SK-N-SH (cell line): ENCODE measurements at regions not wholly inside any gene's neighbourhood (a gene's known extent, or its start where the extent isn't known, plus 50 kb on each side); places are given as distances from the start of the nearest gene placed in this dataset.

Source experiments
- CTCF ChIA-PET: fragments of 300-600, 350-600 bp; formaldehyde crosslinking; extraction: SDS; loops from one replicate; lab custom pipeline; 2021; lab: Yijun Ruan, JAX
- POLR2A ChIA-PET: fragments of 350-600 bp; sonication (Branson Sonifier 250); formaldehyde crosslinking; extraction: SDS; loops from one replicate; lab custom pipeline; 2020; ENCODE audit warnings: antibody characterized with exemption, inconsistent platforms; lab: Yijun Ruan, JAX
- DNase-seq: peaks from one replicate; pipeline ENCODE4 v3.0.0; 2012
- H2AFZ ChIP-seq: fragments of 200-600 bp; sonication (generic); 2 replicates; pipeline ENCODE4 v1.8.1; 2016; ENCODE audit warnings: antibody characterized with exemption, mild to moderate bottlenecking, low read depth
- H3F3A ChIP-seq: fragments of 200-600 bp; sonication (generic); replicated peaks from 2 replicates; pipeline ENCODE3; 2016; ENCODE audit warnings: antibody characterized with exemption, mild to moderate bottlenecking; ENCODE audit not compliant: insufficient read depth
- H3K27ac ChIP-seq, 2 experiments: fragments of 200-500 bp in 1 of 2; fragments of 200-600 bp in 1 of 2; sonication (Bioruptor generic) in 1 of 2; sonication (generic), shearing (Covaris generic) in 1 of 2; 2 replicates each; pipeline versions ENCODE4 v1.5.1 to v1.6.1; 2014 to 2016; ENCODE audit warnings: low read depth in 2 of 2, inconsistent platforms in 1 of 2, low read length in 1 of 2, mild to moderate bottlenecking in 1 of 2, mixed read lengths in 1 of 2
- H3K27me3 ChIP-seq: fragments of 200-600 bp; sonication (generic), shearing (Covaris generic); 2 replicates; pipeline ENCODE4 v1.6.1; 2016; ENCODE audit warnings: mixed run types; ENCODE audit not compliant: insufficient read depth
- H3K36me3 ChIP-seq, 2 experiments: fragments of 200-500 bp in 1 of 2; fragments of 200-600 bp in 1 of 2; sonication (Bioruptor generic) in 1 of 2; sonication (generic) in 1 of 2; replicated peaks in 1 of 2; 2 replicates each; pipeline versions ENCODE3 to v1.5.1; 2014 to 2016; ENCODE audit warnings: low read length in 1 of 2, mild to moderate bottlenecking in 1 of 2; ENCODE audit not compliant: insufficient read depth in 2 of 2, control insufficient read depth in 1 of 2
- H3K4me1 ChIP-seq, 2 experiments: fragments of 200-500 bp in 1 of 2; fragments of 200-600 bp in 1 of 2; sonication (Bioruptor generic) in 1 of 2; sonication (generic), shearing (Covaris generic) in 1 of 2; 2 replicates each; pipeline versions ENCODE4 v1.5.1 to v1.6.1; 2014 to 2016; ENCODE audit warnings: low read depth in 1 of 2, low read length in 1 of 2, mixed run types in 1 of 2; ENCODE audit not compliant: insufficient read depth in 2 of 2, control insufficient read depth in 1 of 2
- H3K4me2 ChIP-seq: fragments of 200-600 bp; sonication (generic), shearing (Covaris generic); 2 replicates; pipeline ENCODE4 v1.6.1; 2017; ENCODE audit warnings: mixed run types
- H3K4me3 ChIP-seq, 2 experiments: fragments of 200-500 bp in 1 of 2; fragments of 200-600 bp in 1 of 2; sonication (Bioruptor generic) in 1 of 2; sonication (generic), shearing (Covaris generic) in 1 of 2; 2 replicates each; pipeline versions ENCODE4 v1.5.1 to v1.8.1; 2014 to 2016; ENCODE audit warnings: low read depth in 2 of 2, inconsistent platforms in 1 of 2, low read length in 1 of 2, mild to moderate bottlenecking in 1 of 2, mixed read lengths in 1 of 2, moderate library complexity in 1 of 2
- H3K79me2 ChIP-seq: fragments of 200-600 bp; sonication (generic); 2 replicates; pipeline ENCODE4 v1.8.1; 2017; ENCODE audit warnings: mild to moderate bottlenecking; ENCODE audit not compliant: insufficient read depth
- H3K9ac ChIP-seq: fragments of 200-600 bp; sonication (generic); 2 replicates; pipeline ENCODE4 v1.6.1; 2017; ENCODE audit warnings: mixed run types
- H3K9me2 ChIP-seq: fragments of 200-600 bp; sonication (generic); 2 replicates; pipeline ENCODE4 v1.6.1; 2017; ENCODE audit warnings: mixed run types
- H3K9me3 ChIP-seq: fragments of 200-600 bp; sonication (generic); 2 replicates; pipeline ENCODE4 v1.6.1; 2017; ENCODE audit warnings: mixed run types, mild to moderate bottlenecking, moderate library complexity
- H4K20me1 ChIP-seq: fragments of 200-600 bp; sonication (generic); 2 replicates; pipeline ENCODE4 v1.6.1; 2017; ENCODE audit warnings: mild to moderate bottlenecking, mixed run types; ENCODE audit not compliant: insufficient read depth
- CHD2 ChIP-seq: fragments of 150-350 bp; IDR thresholded peaks from 2 replicates; pipeline ENCODE4 v1.6.1; 2018; ENCODE audit warnings: low read length; ENCODE audit not compliant: partially characterized antibody
- FOXM1 ChIP-seq: IDR thresholded peaks from 2 replicates; pipeline ENCODE4 v1.4.0; 2012; ENCODE audit warnings: low read depth, mild to moderate bottlenecking
- GABPA ChIP-seq: IDR thresholded peaks from 2 replicates; pipeline ENCODE4 v1.4.0; 2012; ENCODE audit warnings: low read depth, mild to moderate bottlenecking
- GATA2 ChIP-seq: sonication (generic); formaldehyde crosslinking; IDR thresholded peaks from 2 replicates; pipeline ENCODE4 v1.5.0; 2020; ENCODE audit warnings: mild to moderate bottlenecking, missing genetic modification reagents
- MEF2A ChIP-seq: IDR thresholded peaks from 2 replicates; pipeline ENCODE4 v1.4.0; 2012; ENCODE audit warnings: low read depth, borderline replicate concordance
- NFIC ChIP-seq: IDR thresholded peaks from 2 replicates; pipeline ENCODE4 v1.4.0; 2012; ENCODE audit warnings: borderline replicate concordance
- NRF1 ChIP-seq: IDR thresholded peaks from 2 replicates; pipeline ENCODE4 v1.6.1; 2012; ENCODE audit warnings: low read depth, mild to moderate bottlenecking, low read length
- RCOR1 ChIP-seq: fragments of 150-350 bp; IDR thresholded peaks from 2 replicates; pipeline ENCODE4 v1.6.1; 2017; ENCODE audit warnings: antibody characterized with exemption, low read length
- WGBS: methylation state at CpG from one replicate; pipeline ENCODE4 v1.1.6; 2017; ENCODE audit warnings: low lambda C conversion rate; 5-methylcytosine and 5-hydroxymethylcytosine counted together
- TF ChIP-seq, protein P1 (sequence below): fragments of 200-600 bp; sonication (generic); IDR thresholded peaks from 2 replicates; pipeline ENCODE4 v1.6.1; 2017; ENCODE audit warnings: antibody characterized with exemption, mild to moderate bottlenecking, moderate library complexity
- TF ChIP-seq, protein P2 (sequence below): IDR thresholded peaks from 2 replicates; pipeline ENCODE4 v1.6.1; 2012; ENCODE audit warnings: mild to moderate bottlenecking, low read depth, low read length, moderate library complexity
- TF ChIP-seq, protein P3 (sequence below): fragments of 150-350 bp; IDR thresholded peaks from 2 replicates; pipeline ENCODE4 v1.6.1; 2016; ENCODE audit warnings: mild to moderate bottlenecking, low read depth, low read length
- TF ChIP-seq, protein P4 (sequence below): IDR thresholded peaks from 2 replicates; pipeline ENCODE4 v1.4.0; 2012; ENCODE audit warnings: low read depth

DNA sequence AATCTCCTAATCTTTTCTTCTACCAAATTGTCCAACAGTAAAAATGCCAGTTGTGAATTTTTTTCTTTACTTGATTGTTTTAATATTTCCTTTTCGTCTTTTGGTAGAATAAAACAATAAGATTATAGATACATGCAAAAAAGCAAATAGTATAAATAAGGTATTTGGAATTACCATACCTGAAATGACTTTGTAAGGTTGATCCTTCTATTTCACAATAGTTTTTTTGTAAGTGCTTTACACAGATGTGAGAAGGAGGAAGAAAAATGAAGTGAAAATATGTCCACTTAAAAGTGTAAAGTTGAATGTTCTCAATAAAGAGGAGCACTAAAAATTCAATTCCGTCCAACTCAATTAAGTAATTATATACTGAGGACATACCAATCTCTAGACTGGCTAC is 457.6 kb downstream of the UTRN start:
- Histone ChIP-seq H3K4me3 (no peak overlapping the region), H3K9me3 (no peaks in the 10 kb centered on the region), H3K36me3 (no peaks in the 10 kb centered on the region), H3K9ac (no peak overlapping the region), H3K4me1 (peaks cover 4 to 6% of the 10 kb centered on the region in 2 experiments; a peak in 3 of 4 replicates), H3K27ac (no peak overlapping the region), H3K9me2 (no peaks in the 10 kb centered on the region), H3F3A (peaks cover 4% of the 10 kb centered on the region), H3K4me2 (no peak overlapping the region), H3K79me2 (no peaks in the 10 kb centered on the region), H2AFZ (no peak overlapping the region), H4K20me1 (no peaks in the 10 kb centered on the region), H3K27me3 (no peaks in the 10 kb centered on the region)
- 65% methylated on average over 2 of the region's 2 CpGs for WGBS
- DNase-seq, result no peak
- TF ChIP-seq GABPA (no peak), MEF2A (no peak), NFIC (no peak), CHD2 (no peak), GATA2 (no peak), NRF1 (no peak), RCOR1 (no peak), FOXM1 (no peak)
- TF ChIP-seq, protein P1, sequence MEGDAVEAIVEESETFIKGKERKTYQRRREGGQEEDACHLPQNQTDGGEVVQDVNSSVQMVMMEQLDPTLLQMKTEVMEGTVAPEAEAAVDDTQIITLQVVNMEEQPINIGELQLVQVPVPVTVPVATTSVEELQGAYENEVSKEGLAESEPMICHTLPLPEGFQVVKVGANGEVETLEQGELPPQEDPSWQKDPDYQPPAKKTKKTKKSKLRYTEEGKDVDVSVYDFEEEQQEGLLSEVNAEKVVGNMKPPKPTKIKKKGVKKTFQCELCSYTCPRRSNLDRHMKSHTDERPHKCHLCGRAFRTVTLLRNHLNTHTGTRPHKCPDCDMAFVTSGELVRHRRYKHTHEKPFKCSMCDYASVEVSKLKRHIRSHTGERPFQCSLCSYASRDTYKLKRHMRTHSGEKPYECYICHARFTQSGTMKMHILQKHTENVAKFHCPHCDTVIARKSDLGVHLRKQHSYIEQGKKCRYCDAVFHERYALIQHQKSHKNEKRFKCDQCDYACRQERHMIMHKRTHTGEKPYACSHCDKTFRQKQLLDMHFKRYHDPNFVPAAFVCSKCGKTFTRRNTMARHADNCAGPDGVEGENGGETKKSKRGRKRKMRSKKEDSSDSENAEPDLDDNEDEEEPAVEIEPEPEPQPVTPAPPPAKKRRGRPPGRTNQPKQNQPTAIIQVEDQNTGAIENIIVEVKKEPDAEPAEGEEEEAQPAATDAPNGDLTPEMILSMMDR, result no peak
- TF ChIP-seq, protein P2, sequence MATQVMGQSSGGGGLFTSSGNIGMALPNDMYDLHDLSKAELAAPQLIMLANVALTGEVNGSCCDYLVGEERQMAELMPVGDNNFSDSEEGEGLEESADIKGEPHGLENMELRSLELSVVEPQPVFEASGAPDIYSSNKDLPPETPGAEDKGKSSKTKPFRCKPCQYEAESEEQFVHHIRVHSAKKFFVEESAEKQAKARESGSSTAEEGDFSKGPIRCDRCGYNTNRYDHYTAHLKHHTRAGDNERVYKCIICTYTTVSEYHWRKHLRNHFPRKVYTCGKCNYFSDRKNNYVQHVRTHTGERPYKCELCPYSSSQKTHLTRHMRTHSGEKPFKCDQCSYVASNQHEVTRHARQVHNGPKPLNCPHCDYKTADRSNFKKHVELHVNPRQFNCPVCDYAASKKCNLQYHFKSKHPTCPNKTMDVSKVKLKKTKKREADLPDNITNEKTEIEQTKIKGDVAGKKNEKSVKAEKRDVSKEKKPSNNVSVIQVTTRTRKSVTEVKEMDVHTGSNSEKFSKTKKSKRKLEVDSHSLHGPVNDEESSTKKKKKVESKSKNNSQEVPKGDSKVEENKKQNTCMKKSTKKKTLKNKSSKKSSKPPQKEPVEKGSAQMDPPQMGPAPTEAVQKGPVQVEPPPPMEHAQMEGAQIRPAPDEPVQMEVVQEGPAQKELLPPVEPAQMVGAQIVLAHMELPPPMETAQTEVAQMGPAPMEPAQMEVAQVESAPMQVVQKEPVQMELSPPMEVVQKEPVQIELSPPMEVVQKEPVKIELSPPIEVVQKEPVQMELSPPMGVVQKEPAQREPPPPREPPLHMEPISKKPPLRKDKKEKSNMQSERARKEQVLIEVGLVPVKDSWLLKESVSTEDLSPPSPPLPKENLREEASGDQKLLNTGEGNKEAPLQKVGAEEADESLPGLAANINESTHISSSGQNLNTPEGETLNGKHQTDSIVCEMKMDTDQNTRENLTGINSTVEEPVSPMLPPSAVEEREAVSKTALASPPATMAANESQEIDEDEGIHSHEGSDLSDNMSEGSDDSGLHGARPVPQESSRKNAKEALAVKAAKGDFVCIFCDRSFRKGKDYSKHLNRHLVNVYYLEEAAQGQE, result no peak
- TF ChIP-seq, protein P3, sequence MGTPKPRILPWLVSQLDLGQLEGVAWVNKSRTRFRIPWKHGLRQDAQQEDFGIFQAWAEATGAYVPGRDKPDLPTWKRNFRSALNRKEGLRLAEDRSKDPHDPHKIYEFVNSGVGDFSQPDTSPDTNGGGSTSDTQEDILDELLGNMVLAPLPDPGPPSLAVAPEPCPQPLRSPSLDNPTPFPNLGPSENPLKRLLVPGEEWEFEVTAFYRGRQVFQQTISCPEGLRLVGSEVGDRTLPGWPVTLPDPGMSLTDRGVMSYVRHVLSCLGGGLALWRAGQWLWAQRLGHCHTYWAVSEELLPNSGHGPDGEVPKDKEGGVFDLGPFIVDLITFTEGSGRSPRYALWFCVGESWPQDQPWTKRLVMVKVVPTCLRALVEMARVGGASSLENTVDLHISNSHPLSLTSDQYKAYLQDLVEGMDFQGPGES, result no peak
- TF ChIP-seq, protein P4, sequence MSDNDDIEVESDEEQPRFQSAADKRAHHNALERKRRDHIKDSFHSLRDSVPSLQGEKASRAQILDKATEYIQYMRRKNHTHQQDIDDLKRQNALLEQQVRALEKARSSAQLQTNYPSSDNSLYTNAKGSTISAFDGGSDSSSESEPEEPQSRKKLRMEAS, result no peak
- POLR2A ChIA-PET, result no interaction called here
- CTCF ChIA-PET, result no interaction called here
